HK-2 (cell line): ENCODE measurements at regions not wholly inside any gene's neighbourhood (a gene's known extent, or its start where the extent isn't known, plus 50 kb on each side); places are given as distances from the start of the nearest gene placed in this dataset.

Experiments used
- DNase-seq: peaks from one replicate; pipeline ENCODE4 v3.0.0-alpha.2; 2018; ENCODE audit not compliant: unreplicated experiment

DNA sequence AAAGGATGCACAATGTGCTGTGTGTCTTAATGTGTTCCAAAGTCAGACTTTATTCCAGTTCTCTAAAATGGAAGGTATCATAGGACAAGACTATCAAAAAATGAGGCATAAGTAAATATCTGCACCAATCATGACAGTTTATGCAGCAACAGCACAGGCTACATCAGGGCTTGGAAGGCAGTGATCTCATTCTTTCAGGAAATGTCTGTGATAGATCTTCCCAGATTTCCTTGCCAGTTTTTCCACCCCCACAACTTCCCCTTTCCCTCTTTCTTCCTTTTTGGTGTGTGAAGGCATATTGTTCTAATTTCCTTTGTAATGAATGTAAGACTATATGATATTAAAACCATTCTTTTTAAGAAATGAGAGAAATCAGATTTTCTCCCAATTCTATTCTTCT is 326.7 kb downstream of the ATP23 start:
- no peak for DNase-seq

DNA sequence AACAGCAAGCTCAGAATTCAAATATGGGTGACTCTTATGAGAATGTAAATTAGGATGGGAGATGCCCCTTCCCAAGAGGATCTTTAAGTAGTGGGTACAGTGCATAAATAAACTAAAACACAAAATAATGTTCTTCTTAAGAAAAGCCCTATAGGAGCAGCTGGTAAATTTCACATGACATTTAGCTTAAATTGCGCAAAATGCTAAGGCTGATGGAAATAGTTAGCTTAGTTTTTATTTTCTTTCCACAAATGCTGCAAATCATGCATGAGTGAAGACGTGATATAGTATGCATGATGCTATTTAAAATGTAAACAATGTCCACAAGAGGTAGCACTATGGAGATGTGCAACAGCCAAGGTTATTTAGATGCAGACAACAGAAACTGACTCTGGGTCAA is 328.1 kb downstream of the ATP23 start:
- no peak for DNase-seq

DNA sequence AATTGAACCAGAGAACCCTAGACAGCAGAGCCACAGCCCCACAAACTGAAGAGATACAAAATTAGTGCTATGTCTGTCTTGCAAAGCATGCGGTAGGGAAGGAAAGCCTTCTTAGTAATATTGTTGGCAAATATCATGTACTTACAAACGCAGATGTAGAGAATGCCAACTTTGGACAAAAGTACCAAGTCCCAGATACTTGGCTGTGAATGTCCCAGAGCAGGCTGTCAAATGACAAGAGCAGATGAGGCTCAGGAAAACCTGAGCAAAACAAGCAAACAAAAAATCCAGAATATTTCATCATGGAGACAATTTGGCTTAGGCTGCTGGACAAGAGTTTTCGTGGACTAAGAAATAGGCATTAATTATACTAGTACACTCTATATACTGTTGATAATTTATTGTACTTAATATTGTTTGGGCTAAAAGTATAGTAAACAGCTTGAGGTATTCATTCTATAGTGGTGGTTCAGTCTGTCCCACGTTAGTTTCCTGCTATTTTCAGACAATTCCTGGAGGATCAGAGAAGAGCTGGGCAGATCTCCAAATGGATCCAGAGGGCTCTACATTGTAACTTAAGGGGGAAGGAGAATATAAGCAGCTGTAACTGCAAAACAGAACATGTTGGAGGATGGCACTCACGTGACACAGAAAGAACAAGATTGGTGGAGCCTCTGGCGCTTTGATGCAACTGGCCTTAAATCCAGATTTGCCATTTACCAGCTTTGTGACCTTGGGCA is 329.8 kb downstream of the ATP23 start:
- DNase-seq, result no peak

DNA sequence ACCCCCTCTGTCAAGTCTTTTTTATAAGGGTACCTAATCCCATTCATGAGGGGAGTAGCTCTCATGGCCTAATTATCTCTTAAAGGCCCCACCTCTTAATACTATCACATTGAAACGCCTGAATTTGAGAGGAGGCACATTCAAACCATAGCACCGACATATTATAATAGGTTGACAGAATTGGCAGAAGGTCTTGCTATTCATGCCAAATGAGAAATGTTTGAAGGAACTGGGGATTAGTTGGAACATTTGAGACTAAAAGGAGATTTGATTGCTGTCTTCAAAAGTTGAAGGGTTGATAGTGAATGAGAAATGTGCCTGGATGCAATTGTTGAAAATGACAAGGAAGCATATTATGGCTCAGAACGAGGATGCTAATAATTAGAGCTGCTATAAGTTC is 331.1 kb downstream of the ATP23 start:
- no peak for DNase-seq

DNA sequence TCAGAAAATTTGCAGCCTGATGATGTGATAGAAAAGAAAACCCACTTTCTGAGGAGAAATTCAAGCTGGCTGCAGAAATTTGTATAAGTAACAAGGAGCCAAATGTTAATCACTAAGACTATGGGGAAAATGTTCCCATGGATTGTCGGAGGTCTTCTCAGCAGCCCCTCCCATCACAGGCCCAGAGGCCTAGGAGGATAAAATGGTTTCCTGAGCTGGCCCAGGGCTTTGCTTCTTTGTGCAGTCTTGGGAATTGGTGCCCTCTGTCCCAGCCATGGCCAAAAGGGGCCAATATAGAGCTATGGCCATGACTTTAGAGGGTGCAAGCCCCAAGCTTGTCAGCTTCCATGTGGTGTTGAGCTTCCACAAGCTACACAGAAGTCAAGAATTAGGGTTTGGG is 335.9 kb downstream of the ATP23 start:
- DNase-seq, result no peak

DNA sequence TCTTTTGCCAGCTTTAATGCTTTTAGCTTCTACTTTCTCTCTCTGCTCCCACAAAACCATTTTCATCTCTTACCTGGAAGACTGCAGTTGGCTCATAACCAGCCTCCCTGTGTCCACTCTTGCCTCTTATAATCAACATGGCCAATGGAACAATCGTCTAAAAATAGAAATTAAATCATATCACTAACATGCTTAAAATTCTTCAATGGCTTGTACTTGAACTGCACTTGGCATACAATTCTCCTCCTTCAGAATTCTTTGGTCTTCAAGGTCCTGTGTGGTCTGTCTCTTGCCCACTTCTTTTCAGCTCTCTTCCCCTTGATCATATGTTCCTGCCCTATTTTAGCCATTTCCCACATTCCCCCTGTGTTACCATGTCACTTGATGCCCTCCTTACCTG is 342.2 kb downstream of the ATP23 start:
- no peak for DNase-seq

DNA sequence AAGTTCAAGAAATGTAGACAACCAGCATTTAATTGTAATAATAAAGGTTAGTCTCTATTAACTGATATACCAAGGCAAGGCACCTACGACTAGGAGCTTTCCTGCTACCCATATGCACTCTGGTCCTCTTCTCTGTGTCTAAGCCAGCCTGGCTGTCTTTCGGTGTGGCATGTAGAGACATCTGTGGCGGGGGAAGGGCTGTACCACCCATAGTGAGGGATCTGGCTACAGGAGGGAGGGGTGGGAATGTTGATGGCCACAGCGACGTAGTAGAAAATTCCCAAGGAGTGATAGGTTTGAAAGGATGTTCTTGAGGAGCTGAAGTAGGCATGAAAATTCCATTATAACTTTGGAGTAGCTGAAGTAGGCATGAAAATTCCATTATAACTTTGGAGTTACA is 344.2 kb downstream of the ATP23 start:
- no peak for DNase-seq

DNA sequence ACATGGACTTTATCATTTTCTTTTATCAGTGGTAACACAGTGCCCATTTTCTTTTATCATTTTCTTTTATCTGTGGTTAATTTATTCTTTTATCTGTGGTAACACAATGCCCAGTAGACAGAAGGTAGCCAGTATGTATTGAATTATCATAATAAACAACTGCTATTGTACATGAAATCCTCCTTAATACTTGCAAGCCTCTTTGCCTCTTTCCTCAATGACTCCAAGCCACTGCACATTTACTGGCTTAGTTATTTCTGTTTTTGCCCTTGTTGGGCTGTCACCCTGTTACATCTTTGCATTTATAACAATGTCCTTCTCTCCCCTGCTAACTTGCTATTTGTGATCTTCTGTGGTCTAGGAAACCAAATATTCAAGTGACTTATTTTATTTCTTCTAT is 345.0 kb downstream of the ATP23 start:
- DNase-seq, result no peak

DNA sequence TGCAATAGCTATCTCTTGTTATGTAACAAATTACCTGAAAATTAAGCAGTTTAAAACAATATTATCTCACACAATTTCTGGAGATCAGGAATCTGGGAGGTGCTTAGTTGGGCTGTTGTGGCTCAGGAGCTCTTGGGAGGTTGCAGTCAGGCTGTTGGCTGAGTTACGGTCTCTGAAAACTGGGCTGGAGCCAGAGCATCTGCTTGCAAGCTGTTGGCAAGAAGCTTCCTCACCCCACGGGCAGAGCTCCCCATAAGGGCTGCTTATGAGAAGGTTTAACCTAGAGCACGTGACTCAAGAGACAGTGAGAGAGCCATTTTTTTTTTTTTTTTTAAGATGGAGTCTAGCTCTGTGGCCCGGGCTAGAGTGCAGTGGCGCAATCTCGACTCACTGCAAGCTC is 346.8 kb downstream of the ATP23 start:
- no peak for DNase-seq

DNA sequence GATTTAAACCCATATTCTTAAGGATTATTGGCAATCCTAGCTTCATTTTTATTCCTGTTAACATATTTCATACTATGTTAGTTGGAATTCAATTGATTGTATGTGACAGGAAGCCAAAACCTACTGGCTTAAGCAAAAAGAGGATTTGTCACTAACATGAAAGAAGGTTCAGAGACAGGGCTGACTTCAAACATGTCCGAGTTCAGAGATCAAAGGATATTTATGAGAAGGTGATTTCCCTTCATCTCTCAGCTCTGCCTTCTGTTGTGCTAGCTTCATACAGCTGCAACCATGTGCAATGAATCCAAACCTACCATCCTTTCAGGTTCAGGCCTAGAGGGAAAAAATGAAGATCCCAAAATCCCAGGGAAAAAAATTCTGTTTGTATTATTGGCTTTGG is 349.7 kb downstream of the ATP23 start:
- no peak for DNase-seq

DNA sequence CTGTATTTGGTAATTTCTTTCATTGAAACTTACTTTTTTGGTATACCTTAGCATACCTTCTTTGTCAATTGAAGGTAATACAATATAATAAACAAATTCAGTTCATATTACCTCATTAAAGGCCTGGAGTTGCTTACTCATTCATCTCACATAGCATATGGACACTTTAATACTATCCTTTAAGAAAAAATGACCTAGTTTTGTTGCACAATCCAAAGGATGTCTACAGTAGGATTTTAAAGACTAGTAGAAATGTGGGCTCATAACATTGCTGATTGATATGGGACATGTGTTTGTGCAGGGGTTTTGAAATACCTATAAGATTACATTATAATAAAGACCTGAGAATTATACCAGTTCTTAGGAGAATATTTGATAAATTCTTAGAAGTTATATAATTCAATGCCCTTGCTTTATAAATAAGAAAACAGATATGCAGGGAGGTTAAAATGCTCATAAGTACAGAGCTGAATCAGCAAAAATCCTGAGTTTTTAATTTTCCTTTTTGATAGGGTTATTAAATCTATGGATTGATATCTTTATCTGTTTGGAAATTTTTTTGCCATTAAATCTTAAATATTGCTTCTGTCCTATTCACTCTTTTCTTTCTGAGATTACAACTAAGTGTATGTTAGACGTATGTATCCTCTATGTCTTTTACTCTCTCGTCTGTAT is 352.1 kb downstream of the ATP23 start:
- DNase-seq, result no peak

DNA sequence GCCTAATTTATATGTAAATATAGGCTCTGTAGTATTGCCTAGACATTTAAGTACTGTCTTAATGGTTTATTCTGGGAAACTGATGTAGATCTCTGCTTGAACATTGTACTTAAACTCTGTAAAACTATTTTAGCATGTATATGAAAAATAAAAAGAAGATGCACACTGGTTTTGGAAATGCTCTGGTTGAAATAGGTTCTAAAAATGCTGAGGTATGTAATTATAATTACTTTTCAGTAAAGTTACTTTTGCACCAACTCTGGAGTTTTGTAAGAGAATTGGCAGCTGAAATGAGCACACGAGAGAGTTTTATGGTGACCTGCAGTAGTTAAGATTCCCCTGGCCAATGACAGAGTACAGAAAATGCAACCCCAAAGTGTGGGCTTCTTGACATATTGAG is 353.9 kb downstream of the ATP23 start:
- no peak for DNase-seq

DNA sequence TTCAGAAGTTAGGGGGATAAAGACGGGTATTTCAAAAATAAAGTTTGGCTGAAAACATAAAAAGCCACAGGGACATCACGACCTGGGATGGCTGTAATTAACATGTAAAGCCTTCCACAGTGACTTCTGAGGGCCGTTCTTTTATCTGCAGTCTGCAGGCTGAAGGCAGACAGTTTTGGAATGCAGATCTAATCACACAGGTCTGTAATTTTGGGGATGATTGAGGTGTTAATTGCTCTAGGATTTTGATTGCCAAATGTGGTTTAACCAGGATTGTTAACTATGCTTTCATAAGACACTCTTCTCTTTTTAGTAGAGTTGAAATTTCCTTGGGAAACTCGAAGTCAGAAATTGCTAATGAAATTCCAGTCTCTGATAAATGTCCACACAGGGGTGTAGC is 355.5 kb downstream of the ATP23 start:
- no peak for DNase-seq

DNA sequence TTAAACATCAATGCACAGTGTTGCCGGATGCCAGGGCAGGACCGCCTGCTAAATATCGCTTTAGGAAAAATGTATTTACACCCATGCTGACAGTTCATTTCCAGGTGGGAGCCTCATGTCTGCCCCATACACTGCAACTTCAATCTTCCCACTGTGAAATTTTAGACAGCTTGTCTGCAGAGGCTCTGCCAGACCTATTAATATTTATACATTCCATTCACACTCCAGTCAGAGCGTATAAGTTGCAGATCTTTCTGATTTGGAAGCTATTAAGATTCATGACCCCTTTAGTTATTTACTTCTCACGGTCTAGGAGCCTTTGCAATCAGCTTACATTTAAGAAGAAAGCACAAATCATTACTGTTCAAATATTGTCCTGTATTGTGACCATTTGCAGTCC is 357.4 kb downstream of the ATP23 start:
- DNase-seq, result no peak

DNA sequence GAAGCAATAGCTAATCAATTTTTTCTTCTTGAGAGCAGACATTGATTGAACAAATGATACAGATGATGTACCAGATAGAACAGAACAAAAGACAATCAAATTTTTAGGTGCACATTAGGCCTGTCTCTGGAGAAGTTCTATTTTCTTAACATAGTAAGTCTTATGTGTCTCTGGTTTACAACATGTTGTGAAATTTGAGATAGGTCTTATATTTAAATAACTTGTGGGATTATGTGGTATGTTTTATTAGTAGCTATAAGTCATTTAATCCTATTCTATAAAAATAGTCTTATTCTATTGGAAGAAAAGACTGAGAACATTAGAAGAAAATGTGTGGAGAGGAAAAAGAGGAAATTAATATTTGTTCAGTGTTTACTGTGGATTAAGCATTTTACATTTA is 358.0 kb downstream of the ATP23 start:
- no peak for DNase-seq

DNA sequence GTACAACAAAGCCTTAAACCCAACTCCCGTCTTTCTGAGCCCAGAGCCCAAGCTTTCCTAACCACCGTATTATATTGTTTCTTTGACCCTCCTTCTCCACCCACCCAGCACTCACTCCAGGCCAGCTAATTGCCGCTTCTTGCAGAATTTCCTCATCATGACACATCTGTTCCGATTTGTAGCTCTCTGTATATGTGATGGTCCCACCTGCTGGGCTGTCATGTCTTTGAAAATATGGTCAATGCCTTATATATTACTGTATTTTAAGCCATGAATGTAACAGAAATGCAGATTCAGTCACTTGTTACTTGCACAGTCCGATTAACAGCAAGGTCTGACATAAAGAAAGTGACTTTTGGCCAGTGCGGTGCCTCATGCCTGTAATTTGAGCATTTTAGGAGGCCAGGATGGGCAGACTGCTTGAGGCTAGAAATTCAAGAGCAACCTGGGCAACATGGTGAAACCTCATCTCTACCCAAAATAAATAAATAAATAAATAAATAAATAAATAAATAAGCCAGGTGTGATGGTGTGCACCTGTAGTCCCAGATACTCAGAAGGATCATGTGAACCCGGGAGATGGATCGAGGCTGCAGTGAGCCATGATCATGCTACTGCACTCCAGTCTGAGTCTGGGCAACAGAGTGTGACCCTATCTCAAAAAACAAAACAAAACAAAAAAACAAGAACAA is 359.8 kb downstream of the ATP23 start:
- no peak for DNase-seq

DNA sequence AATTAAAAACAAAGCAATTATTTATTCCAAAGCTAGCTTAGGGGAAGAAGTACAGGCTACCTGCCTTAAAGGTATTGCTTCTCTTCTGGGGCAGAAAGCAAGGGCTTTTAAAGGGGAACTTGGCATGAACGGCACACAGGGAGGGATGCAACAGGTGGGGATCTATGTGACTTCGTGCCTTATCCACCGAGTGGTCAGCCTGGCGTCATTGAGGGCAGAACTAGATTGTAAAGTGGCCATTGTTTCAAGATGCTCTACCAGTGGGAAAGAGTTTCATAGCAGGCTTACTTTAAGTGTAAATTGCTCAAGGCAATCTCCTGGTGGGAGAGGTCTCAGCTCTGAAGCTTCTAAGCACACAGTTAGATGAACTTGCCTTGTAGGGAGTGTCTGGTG is 360.4 kb downstream of the ATP23 start:
- no peak for DNase-seq

DNA sequence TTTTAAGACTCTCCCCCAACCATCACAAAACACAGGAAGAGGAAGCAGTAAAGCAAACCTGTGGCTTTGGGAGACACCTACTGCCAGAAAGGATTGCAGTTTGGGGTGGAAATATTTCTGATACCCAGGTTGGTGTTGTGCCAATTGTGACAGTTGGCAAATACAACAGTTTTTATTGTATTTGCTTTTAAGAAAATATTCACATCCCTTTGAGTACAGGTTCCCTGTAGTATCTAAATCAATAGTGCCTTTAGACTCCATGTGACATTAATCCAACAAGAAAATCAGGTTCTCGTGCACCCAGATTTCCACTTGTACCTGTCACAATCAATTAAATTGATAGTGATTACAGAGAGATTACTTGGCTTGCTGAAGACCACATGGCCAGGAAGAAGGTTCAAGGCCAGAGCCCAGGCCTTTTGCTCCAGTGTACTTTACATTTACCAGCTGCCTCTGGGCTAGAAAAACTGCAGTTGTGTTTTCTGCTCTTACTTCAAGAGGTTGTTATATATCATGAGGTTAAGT is 361.2 kb downstream of the ATP23 start:
- DNase-seq, result no peak

DNA sequence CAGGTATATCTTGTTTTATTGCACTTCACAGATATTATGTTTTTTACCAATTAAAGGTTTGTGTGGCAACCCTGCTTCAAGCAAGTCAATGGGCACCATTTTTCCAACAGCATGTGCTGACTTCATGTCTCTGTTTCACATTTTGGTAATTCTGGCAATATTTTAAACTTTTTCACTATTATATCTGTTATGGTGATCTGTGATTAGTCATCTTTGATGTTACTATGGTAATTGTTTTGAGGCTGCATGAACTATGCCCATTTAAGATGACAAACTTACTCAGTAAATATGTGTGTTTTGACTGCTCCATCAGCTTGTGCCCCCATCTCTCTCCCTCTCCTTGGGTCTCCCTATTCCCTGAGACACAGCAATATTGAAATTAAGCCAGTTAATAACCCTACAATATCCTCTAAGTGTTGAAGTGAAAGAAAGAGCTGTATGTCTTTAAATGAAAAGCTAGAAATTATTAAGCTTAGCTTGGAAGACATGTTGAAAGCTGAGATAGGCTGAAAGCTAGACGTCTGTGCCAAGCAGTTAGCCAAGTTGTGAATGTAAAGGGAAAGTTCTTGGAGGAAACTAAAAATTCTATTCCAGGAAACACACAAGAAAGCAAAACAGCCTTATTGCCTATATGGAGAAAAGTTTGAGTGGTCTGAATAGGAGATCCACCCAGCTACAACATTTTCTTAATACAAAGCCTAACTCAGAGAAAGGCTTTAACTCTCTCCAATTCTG is 365.1 kb downstream of the ATP23 start:
- DNase-seq, result no peak

DNA sequence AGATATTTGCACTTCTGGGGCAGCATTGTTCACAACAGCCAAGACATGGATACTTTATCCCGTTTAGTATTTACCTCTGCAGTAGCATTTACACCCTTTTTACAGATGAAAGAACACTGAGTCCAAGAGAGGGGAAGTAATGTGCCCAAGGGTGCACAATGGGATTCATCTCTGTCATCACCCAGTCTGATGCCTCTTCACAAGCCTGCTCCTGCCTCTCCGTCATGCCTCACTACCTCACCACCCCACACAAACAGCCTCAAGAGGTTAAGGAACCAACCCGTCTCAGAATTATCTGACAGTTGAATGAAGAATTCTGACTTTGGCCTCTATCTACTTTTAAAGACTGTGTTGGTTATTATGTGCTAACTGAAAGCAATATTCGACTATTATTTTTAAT is 368.4 kb downstream of the ATP23 start:
- peak; percentile 76 for DNase-seq

DNA sequence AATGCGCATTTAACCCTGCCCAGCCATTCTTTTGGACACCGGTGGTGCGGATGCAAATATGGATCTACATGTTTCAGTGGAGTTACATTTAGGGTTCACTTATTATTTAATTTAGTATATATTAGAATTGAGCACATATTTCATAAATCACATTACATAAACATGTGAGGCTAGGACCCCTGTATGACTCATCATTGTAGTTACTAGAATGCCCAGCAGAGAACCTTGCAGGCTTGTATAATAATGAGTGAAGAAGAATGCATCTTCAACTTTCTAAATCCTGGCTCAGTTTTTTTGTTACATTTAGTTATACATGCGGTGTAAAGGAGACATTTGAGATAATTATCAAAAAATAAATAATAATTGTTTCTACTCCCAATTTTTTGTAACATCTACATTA is 369.0 kb downstream of the ATP23 start:
- DNase-seq, result no peak
